Calu3 (cell line): ENCODE measurements at regions not wholly inside any gene's neighbourhood (a gene's known extent, or its start where the extent isn't known, plus 50 kb on each side); places are given as distances from the start of the nearest gene placed in this dataset.

Experiments used
- BruUV-seq: library from RNA; stranded (reverse); fragments of 400-500 nt; replicated peaks from 2 replicates; lab custom pipeline; 2021; lab: Mats Ljungman, UMichigan
- CTCF ChIA-PET: fragments of 300-600 bp; sonication (Branson Sonifier 250); formaldehyde crosslinking; loops from one replicate; lab custom pipeline; 2022; ENCODE audit warnings: antibody characterized with exemption; lab: Charles Lee
- DNase-seq: peaks from one replicate; pipeline ENCODE4 v3.0.0; 2022
- H3K27ac Mint-ChIP-seq: one replicate; pipeline ENCODE4 v1.8.0; 2022; ENCODE audit warnings: mixed read lengths; ENCODE audit not compliant: unreplicated experiment
- H3K27me3 Mint-ChIP-seq: one replicate; pipeline ENCODE4 v1.8.0; 2022; ENCODE audit warnings: mixed read lengths; ENCODE audit not compliant: unreplicated experiment
- H3K36me3 Mint-ChIP-seq: one replicate; pipeline ENCODE4 v1.8.0; 2022; ENCODE audit warnings: mild to moderate bottlenecking, moderate library complexity, mixed read lengths; ENCODE audit not compliant: insufficient read depth, unreplicated experiment
- H3K4me1 Mint-ChIP-seq: one replicate; pipeline ENCODE4 v1.8.0; 2022; ENCODE audit warnings: mild to moderate bottlenecking, low read depth, mixed read lengths; ENCODE audit not compliant: unreplicated experiment
- H3K4me3 Mint-ChIP-seq: one replicate; pipeline ENCODE4 v1.8.0; 2022; ENCODE audit warnings: mild to moderate bottlenecking, low read depth, moderate library complexity, mixed read lengths; ENCODE audit not compliant: unreplicated experiment
- H3K9me3 Mint-ChIP-seq: one replicate; pipeline ENCODE4 v1.8.0; 2022; ENCODE audit warnings: low read depth, mixed read lengths; ENCODE audit not compliant: unreplicated experiment
- intact Hi-C: fragments of 100-400 bp; cut with micrococcal nuclease; formaldehyde crosslinking; loops from one replicate; pipeline ENCODE4 v1.10.0; 2022; ENCODE audit not compliant: unreplicated experiment
- TF ChIP-seq, protein P1 (sequence below): fragments of 200-600 bp; IDR thresholded peaks from one replicate; pipeline ENCODE4 v1.8.0; 2022; ENCODE audit warnings: antibody characterized with exemption; ENCODE audit not compliant: unreplicated experiment

- Mint-ChIP-seq H3K27ac (no peak overlapping the region), H3K27me3 (no peaks in the 10 kb centered on the region), H3K4me3 (no peak overlapping the region), H3K9me3 (no peaks in the 10 kb centered on the region), H3K4me1 (no peaks in the 10 kb centered on the region), H3K36me3 (no peaks in the 10 kb centered on the region)
- CTCF ChIA-PET: no interaction called here
- TF ChIP-seq, protein P1, sequence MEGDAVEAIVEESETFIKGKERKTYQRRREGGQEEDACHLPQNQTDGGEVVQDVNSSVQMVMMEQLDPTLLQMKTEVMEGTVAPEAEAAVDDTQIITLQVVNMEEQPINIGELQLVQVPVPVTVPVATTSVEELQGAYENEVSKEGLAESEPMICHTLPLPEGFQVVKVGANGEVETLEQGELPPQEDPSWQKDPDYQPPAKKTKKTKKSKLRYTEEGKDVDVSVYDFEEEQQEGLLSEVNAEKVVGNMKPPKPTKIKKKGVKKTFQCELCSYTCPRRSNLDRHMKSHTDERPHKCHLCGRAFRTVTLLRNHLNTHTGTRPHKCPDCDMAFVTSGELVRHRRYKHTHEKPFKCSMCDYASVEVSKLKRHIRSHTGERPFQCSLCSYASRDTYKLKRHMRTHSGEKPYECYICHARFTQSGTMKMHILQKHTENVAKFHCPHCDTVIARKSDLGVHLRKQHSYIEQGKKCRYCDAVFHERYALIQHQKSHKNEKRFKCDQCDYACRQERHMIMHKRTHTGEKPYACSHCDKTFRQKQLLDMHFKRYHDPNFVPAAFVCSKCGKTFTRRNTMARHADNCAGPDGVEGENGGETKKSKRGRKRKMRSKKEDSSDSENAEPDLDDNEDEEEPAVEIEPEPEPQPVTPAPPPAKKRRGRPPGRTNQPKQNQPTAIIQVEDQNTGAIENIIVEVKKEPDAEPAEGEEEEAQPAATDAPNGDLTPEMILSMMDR: no peak
- intact Hi-C loops: no loop called here
- BruUV-seq: no TSS peak
- DNase-seq: no peak
Observed at GRCh38 chr13:84672616-84673015, 790.3 kb upstream of the SLITRK1 start.

- no peak overlapping the region for H3K4me3 Mint-ChIP-seq
- H3K9me3 Mint-ChIP-seq: no peaks in the 10 kb centered on the region
- intact Hi-C loops: no loop called here
- no peaks in the 10 kb centered on the region for H3K27me3 Mint-ChIP-seq
- no TSS peak for BruUV-seq
- H3K27ac Mint-ChIP-seq: no peak overlapping the region
- DNase-seq: no peak
- CTCF ChIA-PET: no interaction called here
- no peaks in the 10 kb centered on the region for H3K36me3 Mint-ChIP-seq
- no peaks in the 10 kb centered on the region for H3K4me1 Mint-ChIP-seq
- TF ChIP-seq, protein P1: no peak
Observed at GRCh38 chr13:84670245-84670644, 788.0 kb upstream of the SLITRK1 start.

GRCh38 chr13:84668637-84669036 lies 786.4 kb upstream of the SLITRK1 start:
- CTCF ChIA-PET: no interaction called here
- Mint-ChIP-seq H3K36me3 (no peaks in the 10 kb centered on the region), H3K27ac (no peak overlapping the region), H3K4me3 (no peak overlapping the region), H3K9me3 (no peaks in the 10 kb centered on the region), H3K4me1 (no peaks in the 10 kb centered on the region), H3K27me3 (no peaks in the 10 kb centered on the region)
- intact Hi-C loops: no loop called here
- no peak for DNase-seq
- TF ChIP-seq, protein P1: no peak
- no TSS peak for BruUV-seq

DNA sequence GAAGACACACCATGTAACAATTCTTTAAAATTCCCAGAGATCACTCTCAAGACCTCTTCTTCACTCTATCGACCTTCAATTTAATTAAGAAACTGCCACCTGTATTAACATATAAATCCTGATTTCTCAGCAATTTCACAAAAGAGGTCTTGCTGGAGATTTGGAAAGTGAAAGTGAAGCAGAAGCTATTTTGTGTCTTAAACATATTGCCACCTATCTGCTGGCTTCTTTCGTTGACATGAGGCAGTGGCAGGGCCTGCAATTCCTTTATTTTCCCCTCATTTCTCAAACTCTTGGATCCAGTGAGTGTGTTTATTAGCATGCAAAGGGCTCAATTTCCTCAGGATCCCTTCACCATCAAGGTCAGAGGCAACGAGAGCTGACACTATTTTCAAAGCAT lies 780.2 kb upstream of the SLITRK1 start:
- BruUV-seq: no TSS peak
- peak overlapping the region; percentile 30 for H3K4me3 Mint-ChIP-seq
- intact Hi-C loops: no loop called here
- no peaks in the 10 kb centered on the region for H3K36me3 Mint-ChIP-seq
- H3K27me3 Mint-ChIP-seq: no peaks in the 10 kb centered on the region
- no peaks in the 10 kb centered on the region for H3K9me3 Mint-ChIP-seq
- CTCF ChIA-PET: no interaction called here
- TF ChIP-seq, protein P1: no peak
- no peak overlapping the region for H3K27ac Mint-ChIP-seq
- DNase-seq: no peak
- H3K4me1 Mint-ChIP-seq: peaks cover 13% of the 10 kb centered on the region
